ENCODE measurements at regions not wholly inside any gene's neighbourhood (a gene's known extent, or its start where the extent isn't known, plus 50 kb on each side); places are given as distances from the start of the nearest gene placed in this dataset.
"Not testable (repeated sequence)": the region's sequence is repeated elsewhere in the genome, so short reads cannot be mapped to it uniquely, and the experiment has no call there.

DNA sequence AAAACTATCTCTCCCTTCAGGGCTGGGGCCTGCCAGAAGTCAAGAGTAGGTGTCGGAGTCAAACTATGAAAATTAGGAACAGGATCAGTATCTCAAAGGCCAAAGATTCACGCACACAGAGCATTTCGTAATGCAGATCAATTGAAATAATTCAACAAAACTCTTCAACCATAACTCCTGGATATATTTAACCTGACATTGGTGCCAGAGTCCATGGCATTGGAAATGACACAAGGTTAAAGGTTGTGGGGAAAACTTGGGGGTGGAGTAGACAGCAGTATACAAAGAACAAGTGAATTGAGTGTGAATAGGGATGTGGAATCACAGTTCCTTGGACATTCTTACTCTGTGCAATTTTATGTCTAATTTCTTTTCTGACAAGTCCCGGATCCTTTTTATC, 788.0 kb upstream of the GYPC start:
- no peak for DNase-seq (ENCODE audit: low read depth)

DNA sequence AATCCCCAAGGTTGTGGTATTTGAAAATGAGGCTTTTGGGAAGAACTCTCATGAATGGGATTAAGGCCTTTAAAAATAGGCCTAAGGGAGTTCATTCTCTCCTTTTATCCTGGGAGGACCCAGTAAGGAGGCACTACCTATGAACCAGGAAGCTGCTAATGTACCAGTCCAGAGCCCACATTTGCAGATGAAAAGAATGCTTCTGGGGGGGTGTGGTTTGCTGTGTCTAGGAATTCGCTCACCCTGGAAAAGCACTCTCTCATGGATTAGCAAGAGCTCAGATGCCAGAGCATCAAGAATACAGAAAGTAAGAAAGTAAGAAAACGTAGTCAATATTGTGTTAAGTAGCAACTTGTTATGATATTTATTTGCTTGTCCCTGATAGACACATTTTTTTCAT, 785.7 kb upstream of the GYPC start:
- no peak for DNase-seq (ENCODE audit: low read depth)

DNA sequence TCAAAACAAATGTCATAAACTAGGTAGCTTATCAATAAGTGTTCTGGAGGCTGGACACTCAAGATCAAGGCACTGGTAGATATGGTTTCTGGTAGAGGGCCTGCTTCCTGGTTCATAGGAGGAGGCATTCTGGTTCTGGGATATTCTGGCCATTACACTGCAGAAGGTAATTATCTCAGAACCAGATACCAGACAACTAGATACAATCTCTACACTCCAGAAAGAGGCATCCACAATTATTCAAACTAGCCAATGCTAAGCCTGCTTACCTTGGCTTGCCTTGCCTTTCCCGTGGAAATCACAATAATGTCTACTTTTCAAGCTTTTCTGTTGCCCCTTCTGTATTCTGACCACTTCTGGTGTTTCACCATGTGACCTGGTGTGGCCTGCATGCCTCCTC, 785.2 kb upstream of the GYPC start:
- no peak for DNase-seq (ENCODE audit: low read depth)

DNA sequence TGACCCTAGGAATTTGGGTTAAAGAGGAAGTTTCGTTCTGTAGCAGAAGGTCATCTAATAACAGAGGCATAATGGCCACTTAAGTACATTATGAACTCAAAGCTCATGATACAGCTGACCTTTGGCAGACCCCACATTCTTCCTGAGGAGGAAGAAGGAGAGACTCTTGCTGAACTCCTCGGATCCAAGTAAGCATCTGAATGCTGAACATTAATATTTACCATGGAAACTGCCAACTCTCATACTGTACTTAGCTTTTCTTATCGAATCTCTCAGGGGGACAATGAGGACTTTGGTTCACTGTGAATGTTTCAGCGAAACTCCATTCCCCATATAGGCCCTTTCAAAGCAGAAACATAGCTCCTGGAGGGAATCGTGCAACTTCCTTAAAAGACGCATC, 781.4 kb upstream of the GYPC start:
- DNase-seq (ENCODE audit: low read depth) = no peak

DNA sequence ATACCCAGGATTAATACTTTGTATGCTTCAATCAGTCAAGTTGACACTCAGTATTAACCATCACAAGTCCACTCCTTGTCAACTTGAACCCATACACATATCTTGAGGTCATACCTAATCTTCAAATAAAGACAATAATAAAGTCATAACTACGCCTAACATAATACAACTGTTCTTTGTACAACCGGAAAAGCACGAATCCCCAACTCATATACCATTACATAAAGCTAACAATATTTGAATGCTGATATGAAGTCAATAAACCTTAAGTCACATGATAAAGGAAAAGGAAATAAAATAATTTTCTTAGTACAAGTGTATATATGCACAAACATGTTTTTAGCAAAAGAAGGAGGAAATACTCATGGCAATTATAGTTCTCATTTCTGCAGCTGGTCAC, 770.6 kb upstream of the GYPC start:
- DNase-seq (ENCODE audit: low read depth) = no peak

DNA sequence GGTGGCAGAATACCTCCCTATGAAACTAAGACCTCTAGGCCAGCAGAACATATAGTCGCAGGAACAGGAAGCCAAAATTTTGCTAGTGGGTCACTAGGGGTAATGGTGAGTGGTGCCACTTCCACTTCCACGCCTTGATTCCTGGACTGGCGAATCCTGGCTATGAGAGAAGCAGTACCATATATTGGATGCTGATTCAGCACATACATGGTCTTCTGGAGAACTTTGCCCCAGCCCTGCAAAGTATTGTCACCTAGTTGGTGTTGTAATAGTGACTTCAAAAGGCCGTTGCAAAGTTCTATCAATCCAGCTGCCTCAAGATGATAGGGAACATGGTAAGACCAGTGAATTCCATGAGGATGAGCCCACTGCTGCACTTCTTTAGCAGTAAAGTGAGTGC, 769.8 kb upstream of the GYPC start:
- no peak for DNase-seq (ENCODE audit: low read depth)

DNA sequence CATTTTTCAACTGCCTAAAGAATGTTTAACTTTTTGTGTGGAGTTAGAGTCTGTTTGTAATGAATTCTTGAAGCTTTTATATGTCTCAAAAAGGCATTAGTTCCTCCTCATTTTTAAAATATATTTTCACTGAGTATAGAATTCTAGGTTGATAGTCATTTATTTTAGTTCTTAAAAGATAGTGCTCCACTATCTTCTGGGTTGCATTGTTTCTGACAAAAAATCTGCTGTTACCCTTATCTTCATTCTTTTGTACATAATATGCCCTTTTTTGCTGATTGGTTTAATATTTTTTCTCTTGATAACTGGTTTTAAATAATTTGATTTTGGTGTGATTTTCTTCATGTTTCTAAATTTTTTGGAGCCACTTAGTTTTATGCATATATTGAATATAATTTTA, 754.7 kb upstream of the GYPC start:
- DNase-seq (ENCODE audit: low read depth) = no peak

DNA sequence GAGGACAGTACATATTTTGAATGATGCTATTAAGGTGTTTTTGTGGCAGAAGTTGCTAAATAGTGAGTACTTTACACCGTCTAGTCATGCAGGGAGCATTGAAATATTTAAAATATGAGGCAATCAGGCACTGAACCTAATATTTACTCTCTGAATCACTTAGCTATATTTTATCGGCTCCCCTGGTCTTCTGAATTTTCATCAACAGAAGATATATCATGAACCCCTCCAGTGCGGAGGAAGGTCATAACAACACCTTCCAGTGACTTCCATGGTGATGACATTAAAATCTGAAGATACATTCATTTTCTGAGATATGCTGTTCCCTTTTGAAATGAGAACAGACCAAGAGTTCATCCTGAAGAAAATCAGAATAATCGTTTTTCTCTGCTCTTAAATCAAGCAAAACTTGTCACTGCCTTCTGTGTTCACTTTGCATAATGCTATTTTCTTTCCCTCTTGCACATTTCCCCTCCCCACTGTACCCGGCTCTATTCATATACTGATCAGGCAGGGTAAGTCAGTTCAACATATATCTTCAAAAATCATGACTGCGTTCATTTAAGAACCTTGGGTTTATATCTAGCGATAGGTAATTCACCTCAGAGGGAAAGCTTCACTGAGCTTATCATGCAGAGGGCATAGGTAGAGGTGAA, 729.9 kb upstream of the GYPC start:
- no peak for DNase-seq (ENCODE audit: low read depth)

DNA sequence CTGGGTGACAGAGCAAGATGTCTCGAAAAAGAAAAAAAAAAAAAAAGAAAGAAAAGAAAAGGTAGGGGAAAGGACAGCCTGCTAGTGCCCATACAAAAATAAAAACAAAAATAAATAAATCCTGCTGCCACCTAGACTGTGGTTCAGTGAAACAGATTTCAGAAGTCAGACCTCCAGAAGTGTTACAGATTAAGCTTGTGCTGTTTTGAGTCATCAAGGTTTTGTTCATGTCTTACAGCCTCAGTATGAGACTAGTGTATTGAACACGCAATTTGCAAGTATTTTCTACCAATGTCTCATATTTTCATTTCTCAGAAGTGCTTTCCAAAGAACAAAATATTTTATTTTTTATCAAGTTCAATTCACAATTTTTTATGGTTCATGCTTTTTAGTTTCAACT, 720.4 kb upstream of the GYPC start:
- DNase-seq (ENCODE audit: low read depth) = no peak

DNA sequence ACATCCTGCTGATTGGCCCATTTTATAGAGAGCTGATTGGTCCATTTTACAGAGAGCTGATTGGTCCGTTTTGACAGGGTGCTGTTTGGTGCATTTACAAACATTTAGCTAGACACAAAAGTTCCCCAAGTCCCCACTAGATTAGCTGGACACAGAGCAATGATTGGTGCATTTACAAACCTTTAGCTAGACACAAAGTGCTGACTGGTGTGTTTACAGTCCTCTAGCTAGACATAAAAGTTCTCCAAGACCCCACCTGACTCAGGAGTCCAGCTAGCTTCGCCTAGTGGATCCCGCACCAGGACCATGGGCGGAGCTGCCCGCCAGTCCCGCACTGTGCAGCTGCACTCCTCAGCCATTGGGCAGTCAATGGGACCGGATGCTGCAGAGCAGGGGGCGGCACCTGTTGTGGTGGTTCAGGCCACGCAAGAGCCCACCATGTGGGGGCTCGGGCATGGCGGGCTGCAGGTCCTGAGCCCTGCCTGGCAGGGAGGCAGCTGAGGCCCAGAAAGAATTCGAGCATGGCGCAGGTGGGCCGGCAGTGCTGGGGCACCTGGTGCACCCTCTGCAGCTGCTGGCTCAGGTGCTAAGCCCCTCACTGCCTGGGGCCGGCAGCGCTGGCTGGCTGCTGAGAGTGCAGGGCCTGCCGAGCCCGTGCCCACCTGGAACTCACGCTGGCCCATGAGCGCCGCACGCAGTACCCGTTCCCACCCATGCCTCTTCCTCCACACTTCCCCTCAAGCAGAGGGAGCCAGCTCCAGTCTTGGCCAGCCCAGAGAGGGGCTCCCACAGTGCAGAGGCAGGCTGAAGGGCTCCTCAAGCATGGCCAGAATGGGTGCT, 713.2 kb upstream of the GYPC start:
- DNase-seq (ENCODE audit: low read depth) = no peak

DNA sequence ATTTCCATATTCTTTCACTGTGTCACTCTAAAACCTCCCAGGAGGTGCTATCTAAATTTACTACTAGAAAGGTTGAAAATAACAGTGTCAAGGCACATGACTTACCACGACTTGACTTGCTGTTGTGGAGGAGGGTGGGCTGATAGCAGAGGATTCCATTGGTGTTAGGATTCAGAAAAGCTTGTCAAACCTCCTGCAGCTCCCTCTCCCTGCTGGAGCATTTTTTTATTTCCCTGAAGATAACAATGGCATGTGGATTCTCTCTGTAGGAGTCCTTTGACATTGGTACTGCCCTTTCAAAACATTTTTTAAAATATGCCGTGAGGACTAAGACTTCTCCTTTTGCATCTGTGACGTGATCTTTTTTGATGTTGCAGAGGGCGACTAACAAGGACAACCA, 696.9 kb upstream of the GYPC start:
- no peak for DNase-seq (ENCODE audit: low read depth)

DNA sequence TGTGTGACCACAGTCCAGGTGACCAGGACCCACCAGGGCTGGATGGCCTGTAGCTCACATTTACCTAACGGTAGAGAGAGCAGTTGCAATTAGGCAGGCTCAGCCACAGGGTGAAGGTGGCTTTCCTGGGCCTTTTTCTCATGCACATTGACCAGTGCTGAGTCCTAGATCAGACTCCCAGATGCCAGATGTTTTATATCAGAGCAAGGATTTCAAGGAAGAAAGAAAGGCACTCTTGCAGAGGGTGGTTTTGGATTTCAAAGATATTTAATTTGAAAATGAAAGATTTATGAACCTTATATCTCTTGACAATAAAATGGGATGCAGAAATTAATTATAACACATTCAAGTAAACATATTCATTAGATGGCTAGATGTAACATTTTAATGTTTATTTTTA, 694.2 kb upstream of the GYPC start:
- no peak for DNase-seq (ENCODE audit: low read depth)

DNA sequence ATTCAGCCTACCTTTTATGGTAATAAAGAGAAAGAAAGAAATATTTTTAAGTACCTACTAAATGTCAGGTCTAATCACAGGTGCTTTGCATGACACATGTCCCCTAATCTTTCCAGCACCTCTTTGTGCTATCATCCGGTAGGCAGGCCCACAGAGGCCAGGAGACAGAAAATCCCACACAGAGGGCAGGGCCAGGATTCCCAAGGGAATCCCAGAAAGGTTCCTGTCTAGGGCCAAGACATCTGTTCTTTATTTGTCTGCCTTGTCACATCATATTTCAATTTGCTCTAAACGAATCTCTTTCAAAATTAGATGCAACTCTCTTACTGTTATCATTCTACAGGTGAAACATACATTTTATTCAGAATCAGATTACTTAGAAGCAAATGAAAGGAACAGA, 676.1 kb upstream of the GYPC start:
- DNase-seq (ENCODE audit: low read depth) = no peak

DNA sequence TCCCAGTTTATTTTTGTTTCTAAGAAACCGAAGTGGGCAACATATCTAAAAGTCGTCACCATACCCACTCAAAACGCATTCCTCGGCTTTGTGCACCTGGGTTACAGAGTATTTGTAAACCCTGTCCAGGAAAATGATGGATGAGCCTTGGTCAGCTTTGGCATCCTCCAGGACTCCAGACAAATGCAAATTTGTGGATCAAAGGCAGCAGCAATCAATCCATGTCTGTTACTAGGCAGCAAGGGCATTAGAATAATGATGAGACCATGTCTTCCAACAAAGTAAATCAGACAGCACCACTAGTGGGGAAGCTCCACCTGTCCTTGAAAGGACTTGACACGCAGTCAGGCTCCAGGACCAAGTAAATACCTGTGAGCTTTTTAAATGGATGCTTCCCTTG, 672.6 kb upstream of the GYPC start:
- no peak for DNase-seq (ENCODE audit: low read depth)

DNA sequence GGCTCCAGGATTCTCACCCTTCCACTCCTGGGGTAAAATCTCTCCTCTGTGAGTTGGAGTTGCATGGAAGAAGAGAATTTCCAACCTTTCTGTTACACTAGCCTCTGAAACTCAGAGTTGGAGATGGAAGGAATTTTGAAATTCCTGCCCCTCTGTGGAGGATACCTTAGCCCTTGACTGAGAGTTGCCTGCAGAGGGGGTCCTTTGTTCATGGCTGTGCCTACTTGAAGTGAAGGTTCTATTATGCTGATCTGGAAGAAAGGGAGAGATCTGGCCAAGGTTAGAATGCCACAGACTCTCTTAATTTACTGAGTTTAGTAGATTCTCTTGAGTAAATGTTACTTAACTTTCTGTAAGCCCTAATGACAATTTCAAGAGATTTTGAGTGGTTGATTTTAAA, 626.6 kb upstream of the GYPC start:
- no peak for DNase-seq (ENCODE audit: low read depth)

DNA sequence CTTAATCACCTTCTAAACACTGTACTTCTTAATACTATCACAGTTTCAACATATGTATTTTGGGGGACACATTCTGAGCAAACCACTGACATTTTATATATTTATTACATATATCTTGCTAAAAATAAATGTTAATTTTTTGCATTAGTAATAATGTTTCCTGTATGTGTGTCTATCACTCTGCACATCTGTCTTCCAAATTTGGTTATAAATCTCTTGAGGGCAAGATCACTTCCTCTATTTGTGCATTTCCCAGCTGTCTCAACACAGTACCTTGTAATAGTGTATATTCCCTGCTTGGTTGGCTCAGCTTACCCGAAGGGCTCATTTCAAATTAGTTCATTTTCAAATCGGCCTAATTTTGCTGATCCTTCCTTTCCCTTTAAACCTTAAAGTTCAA, 617.1 kb upstream of the GYPC start:
- DNase-seq (ENCODE audit: low read depth) = no peak

DNA sequence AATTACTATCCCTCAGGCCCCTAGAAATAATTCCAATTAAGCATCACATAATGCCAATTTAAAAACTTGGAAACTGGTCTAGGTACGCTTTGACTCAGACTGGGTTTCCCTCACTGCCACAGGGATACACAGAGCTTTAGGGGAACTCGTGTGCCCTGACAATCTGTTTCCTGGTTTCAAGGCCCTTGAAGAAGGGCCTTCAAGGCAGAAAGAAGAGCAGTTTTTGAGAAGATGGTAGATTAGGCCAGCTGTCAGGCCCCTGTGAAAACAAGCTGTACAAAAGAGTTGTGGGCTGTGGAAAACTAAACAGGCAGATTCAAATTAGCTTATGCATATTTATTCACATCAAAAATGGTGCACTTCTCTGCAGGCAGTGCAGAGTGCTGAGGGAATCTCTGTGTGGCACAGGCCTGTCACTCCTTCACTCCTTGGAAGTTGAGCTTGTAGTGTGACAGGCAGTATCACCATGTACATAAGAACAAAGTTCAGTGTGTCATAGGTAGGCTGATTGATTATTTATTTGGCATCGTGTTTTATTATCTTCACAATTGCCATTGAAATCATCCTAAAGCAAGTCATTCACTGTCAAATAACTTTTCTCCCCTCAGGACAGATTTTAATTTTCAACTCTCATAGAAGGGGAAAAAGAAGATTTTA, 614.4 kb upstream of the GYPC start:
- no peak for DNase-seq (ENCODE audit: low read depth)

DNA sequence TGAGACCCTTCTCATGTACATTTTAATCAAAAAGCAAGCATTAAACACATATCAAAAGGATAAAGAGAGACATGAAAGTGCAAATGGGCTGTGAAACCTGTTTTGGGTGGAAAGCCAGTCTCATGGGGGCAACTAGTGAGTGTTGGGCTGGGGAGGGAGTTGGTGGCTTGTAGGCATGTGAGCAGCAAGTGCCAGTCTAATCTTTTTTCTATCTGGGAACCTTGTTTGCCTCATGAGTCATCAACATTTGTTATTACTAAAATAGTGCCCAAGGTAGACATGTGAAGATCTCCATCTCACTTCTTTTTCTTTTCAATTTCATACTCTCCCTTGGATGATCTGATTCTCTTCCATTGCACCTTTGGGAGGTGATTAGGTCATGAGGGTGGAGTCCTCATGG, 613.9 kb upstream of the GYPC start:
- no peak for DNase-seq (ENCODE audit: low read depth)

DNA sequence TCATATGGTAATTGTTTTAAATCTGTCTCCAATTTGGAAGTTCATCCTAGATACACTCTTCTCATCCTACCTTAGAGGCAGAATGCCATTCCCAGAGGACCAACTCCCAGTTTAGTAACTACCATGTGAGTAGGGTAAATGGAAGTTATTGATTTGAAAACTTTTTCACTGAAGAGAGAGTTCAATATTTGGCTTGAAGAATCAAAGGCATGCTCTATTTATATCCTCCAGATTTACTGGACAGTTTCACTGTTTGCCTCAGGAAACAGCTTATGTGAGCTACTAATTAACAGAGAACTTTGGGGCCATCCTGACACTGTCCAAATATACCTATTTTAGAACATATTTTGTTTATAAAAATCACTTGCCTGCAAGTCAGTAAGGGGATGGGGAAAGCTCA, 607.2 kb upstream of the GYPC start:
- DNase-seq (ENCODE audit: low read depth) = no peak

DNA sequence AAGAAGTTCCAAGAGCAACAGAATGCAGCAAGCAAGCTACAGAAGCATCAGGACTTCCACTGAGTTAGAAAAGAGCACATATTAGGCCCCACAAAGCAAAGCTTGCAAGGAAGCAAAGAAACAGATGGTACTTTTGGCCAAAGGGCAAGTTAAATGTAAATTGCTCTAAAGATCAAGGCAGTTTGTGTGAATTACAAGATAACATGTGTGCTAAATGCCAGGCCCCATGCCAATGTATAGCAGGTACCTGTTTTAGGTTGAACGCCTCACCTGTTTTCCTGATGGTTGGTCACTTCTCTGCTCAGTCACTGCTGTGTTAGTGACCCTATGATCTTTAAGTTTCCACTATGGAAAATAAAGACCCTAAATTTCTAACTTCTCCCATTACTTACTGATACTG, 606.5 kb upstream of the GYPC start:
- no peak for DNase-seq (ENCODE audit: low read depth)

DNA sequence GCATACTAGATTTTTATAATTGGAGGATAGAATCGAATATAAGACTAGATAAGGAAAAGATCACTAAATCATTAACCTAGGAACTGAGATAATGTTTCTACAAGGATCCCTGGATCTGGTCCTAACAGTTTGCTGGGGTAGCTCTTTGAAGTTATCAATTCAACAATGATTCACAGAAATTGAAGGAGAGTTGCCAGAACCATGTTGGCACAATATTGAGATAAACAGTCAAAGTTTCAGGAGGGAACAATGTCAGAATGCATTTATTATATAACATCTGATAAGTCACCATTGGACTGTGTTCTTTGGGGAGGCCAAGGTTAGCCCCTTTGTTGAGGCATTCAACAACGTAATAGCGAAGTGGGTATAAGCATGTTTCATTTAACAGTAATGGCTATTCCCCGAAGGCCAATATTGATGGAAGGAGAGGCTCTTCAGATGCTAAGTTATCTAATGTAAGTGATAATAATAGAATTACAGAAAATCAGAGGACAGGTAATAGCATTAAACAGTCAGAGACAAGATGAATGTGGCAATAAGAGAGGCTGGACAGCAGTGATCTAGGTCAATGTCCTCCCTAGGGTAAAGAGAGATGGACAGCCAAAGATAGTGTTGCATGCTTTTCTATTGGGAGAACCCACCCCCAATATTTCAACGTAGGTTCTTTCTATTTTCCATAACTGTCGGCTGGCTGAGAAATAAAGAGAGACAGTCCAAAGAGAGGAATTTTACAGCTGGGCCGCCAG, 604.8 kb upstream of the GYPC start:
- no peak for DNase-seq (ENCODE audit: low read depth)

DNA sequence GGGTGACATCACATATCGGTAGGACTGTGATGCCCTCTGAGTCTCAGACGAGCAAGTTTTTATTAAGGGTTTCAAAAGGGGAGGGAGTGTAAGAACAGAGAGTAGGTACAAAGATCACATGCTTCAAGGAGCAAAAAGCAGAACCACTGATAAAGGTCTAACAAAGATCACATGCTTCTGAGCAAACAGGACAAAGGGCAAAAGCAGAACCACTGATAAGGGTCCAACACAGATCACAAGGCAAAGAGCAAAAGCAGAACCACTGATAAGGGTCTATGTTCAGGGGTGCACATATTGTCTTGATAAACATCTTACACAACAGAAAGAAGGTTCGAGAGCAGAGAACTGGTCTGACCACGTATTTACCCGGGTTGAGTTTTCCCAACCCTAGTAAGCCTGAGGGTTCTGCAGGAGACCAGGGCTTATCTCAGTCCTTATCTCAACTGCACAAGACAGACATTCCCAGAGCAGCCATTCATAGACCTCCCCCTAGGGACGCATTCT, 604.2 kb upstream of the GYPC start:
- not testable (repeated sequence) for DNase-seq (ENCODE audit: low read depth)

DNA sequence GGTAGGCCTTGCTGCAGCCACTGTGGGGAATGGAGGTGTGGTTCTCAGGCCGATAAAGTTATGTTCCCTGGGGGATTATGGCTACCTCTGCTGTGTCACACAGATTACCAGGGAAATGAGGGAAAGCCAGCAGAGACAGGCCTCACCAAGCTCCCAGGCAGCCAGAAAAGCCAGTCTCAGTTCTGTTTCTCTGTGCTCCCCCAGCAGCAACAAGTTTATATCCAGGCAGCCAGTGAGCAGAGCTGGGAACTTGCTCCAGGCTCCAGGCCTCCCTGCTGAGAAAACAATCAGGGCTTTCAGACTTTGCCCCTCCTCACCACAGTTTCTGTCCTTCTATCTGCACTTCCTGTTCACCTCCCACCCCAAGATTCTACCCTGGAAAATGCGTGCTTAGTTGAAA, 596.6 kb upstream of the GYPC start:
- no peak for DNase-seq (ENCODE audit: low read depth)

Data from stimulated activated CD8-positive, alpha-beta memory T cell treated with anti-CD3 and anti-CD28 coated beads, Interleukin-15, amount 100 ng/mL, for 1 hour (primary cell).